Lower leg skin (tissue), 3 donors: ENCODE measurements at regions not wholly inside any gene's neighbourhood (a gene's known extent, or its start where the extent isn't known, plus 50 kb on each side); places are given as distances from the start of the nearest gene placed in this dataset.

ENCODE experiments used
- POLR2A ChIP-seq, 2 donors: fragments of 450-650 bp; IDR thresholded peaks; one replicate each; pipeline ENCODE4 v1.6.1; 2016 to 2017; ENCODE audit warnings: antibody characterized with exemption in 2 of 2, mild to moderate bottlenecking in 1 of 2, moderate library complexity in 1 of 2
- TF ChIP-seq, protein P1 (sequence below), 3 donors: fragments of 450-650 bp; IDR thresholded peaks; one replicate each; pipeline ENCODE4 v1.5.1; 2016; ENCODE audit warnings: antibody characterized with exemption in 3 of 3, mild to moderate bottlenecking in 3 of 3, moderate library complexity in 2 of 3

- TF ChIP-seq, protein P1, sequence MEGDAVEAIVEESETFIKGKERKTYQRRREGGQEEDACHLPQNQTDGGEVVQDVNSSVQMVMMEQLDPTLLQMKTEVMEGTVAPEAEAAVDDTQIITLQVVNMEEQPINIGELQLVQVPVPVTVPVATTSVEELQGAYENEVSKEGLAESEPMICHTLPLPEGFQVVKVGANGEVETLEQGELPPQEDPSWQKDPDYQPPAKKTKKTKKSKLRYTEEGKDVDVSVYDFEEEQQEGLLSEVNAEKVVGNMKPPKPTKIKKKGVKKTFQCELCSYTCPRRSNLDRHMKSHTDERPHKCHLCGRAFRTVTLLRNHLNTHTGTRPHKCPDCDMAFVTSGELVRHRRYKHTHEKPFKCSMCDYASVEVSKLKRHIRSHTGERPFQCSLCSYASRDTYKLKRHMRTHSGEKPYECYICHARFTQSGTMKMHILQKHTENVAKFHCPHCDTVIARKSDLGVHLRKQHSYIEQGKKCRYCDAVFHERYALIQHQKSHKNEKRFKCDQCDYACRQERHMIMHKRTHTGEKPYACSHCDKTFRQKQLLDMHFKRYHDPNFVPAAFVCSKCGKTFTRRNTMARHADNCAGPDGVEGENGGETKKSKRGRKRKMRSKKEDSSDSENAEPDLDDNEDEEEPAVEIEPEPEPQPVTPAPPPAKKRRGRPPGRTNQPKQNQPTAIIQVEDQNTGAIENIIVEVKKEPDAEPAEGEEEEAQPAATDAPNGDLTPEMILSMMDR (IDR thresholded peaks at IDR 0.05) = no peak
- TF ChIP-seq POLR2A (IDR thresholded peaks at IDR 0.05) = no peak
Observed at GRCh38 chr1:83493633-83494032, 505.3 kb downstream of the TTLL7 start.
